HG02870 (cell line): ENCODE measurements at regions not wholly inside any gene's neighbourhood (a gene's known extent, or its start where the extent isn't known, plus 50 kb on each side); places are given as distances from the start of the nearest gene placed in this dataset.

Source experiments
- ATAC-seq: cut with Tn5 transposase; IDR thresholded peaks from one replicate; pipeline ENCODE4 v1.9.1; 2021; ENCODE audit warnings: mild to moderate bottlenecking, moderate library complexity; ENCODE audit not compliant: unreplicated experiment

- ATAC-seq, result no peak
Observed at GRCh38 chr11:115005663-115006062, 327.3 kb downstream of the NXPE2 start.

DNA sequence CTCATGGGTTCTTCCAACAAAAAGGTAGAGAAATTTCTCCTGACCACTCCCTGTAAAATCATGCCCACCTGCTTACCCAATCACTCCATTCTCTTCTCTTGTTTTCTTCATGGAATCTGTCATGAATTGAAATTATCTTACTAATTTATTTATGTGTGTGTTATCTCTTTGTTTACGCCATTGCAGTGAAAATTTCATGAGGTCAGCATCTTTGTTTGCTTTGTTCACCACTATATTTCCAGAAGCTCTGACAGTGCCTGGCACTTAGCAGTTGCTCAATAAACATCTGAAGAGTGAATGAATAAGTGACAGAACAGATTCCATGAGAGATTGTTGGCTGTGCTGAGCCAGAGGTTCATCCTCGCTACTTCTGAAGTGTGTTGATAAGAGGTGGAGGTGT lies 329.5 kb downstream of the NXPE2 start:
- ATAC-seq, result no peak

DNA sequence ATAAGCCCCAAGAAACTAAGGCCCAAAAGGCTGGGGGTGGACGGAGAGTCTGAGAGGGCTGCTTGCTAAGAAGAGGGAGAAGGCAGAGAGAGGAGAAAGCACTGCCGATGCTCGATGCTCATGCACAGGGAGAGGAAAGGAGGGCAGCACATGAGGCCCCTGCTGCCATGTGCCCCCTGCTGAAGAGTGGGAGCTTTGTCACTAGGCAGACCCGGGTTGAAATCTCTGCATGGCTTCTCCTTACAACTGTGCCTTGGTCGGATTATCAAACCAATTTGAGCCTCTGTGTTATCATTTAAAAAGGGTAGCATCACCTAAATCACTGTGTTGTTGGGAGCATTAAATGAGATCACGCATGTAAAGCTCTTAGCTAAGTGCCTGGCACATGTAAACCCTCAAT lies 330.5 kb downstream of the NXPE2 start:
- ATAC-seq, result no peak

DNA sequence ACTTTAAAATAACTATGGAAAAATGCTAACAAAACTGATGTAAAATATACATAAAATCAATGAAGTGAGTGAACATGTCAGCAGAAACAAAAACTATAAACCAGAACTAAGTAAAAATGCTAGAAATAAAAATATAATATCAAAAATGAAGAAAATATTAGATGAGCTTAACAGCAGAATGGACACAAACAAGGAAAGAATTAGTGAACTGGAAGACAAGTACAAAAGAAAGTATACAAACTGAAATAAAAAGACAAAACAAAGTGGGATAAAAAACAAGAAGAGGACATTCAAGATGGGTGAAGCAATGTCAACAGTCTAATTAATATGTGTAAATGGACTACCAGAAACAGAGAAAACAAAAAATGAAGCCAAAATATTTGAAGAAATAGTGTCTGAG lies 339.2 kb downstream of the NXPE2 start:
- no peak for ATAC-seq

- ATAC-seq, result no peak
Observed at GRCh38 chr11:115030166-115030565, 351.8 kb downstream of the NXPE2 start.

- ATAC-seq, result no peak
Observed at GRCh38 chr11:115036406-115037180, 358.3 kb downstream of the NXPE2 start.

DNA sequence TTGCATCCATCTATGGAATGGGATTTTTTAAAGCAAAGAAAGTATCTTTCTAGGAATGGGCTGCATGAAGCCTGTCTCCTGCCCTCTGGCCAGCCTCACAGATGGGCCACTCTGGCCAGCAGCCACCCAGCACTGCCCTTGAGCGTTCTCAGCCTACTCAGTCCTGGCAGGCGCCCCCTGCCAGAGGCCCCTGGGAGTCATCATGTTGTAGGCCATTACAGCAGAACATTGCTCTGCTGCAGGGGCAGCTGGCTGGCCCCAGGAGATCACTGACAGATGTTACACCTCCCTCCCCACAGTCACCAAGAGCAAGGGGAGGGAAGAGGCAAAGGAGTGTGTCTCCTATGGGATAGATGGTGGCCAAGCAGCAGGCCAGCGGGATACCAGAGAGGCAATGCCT lies 363.7 kb downstream of the NXPE2 start:
- no peak for ATAC-seq

- no peak for ATAC-seq
Observed at GRCh38 chr11:115047631-115048030, 369.3 kb downstream of the NXPE2 start.

GRCh38 chr11:115049796-115050195 lies 371.5 kb downstream of the NXPE2 start:
- ATAC-seq, result no peak

GRCh38 chr11:115050756-115051155 lies 372.4 kb downstream of the NXPE2 start:
- no peak for ATAC-seq

GRCh38 chr11:115051938-115052590 lies 373.7 kb downstream of the NXPE2 start:
- ATAC-seq, result no peak

DNA sequence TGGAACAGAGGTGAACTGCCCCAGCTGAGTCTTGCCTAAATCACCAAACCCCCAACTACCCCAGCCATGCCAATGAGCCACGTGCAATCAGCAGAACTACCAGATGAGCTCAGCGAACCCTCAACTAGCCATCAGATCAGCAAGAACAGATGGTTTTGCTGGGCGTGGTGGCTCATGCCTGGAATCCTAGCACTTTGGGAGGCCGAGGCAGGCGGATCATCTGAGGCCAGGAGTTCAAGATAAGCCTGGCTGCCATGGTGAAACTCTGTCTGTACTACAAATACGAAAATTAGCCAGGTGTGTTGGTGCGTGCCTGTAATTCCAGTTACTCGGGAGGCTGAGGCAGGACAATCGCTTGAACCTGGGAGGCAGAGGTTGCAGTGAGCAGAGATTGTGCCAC lies 374.3 kb downstream of the NXPE2 start:
- no peak for ATAC-seq

DNA sequence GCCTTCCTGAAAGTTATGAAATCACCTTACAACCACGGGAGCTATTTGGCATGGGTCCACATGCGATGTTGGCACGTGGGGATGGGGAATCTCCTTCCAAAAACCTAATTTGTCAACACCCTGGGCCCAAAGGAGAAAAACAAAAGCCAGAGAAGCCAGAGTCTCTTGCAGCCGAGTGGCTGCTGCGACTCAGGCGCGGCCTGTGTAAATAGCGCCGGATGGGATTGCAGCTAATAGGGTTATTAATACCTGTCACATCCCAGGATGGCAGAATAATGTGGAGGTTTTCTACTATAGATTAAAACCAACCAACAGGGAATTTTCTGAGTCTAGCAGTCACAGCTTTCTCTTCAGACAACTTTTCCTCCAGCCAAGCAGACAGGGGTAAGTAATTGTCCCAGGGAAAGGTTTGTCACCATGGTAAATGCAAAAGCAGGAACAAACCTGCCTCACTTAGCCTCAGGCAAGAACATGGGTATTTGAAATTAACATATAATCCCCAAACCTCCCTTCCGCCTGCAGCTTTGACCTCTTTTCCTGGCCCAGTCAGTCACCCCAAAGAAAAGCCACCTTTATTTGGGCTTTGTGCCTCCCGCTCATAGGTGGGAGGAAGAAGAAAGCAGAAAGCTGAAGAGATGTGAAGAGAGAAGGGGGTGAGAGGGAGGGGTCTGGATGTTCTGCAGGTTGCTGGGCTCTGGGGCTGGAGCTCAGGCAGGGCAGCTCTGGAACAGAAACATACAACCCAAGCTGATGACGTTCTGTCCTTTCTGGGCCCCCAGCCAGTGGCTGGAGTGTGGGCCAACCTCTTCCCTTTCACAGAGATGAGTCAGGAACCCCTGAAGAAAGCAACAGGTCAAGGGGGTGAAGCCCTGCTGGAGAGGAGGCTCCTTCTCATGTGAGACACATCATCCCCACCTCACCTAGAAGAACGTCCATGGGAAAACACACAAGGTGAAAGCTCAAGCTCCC lies 376.5 kb downstream of the NXPE2 start:
- ATAC-seq, result no peak

GRCh38 chr11:115056514-115056913 lies 378.2 kb downstream of the NXPE2 start:
- ATAC-seq, result no peak

DNA sequence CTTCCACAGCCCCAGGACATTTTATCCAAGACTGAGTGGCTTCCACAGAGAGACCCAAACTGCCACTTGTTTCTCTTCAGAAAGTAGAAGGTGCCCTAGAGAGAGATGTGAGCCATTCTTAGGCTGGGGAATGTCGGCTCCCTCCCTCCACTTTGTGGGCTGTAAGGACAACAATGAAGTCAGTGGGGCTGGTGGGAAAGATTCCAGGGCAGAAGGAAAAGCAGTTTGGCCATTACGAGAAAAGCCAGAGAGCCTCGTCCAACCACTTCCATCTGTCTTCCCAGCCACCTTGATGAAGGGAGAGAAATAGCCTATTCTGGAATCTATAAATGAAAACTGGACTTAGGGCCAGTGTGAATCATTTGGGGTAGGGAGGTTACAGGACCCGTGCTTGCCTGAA lies 382.5 kb downstream of the NXPE2 start:
- ATAC-seq, result no peak

- no peak for ATAC-seq
Observed at GRCh38 chr11:115065314-115065713, 387.0 kb downstream of the NXPE2 start.

DNA sequence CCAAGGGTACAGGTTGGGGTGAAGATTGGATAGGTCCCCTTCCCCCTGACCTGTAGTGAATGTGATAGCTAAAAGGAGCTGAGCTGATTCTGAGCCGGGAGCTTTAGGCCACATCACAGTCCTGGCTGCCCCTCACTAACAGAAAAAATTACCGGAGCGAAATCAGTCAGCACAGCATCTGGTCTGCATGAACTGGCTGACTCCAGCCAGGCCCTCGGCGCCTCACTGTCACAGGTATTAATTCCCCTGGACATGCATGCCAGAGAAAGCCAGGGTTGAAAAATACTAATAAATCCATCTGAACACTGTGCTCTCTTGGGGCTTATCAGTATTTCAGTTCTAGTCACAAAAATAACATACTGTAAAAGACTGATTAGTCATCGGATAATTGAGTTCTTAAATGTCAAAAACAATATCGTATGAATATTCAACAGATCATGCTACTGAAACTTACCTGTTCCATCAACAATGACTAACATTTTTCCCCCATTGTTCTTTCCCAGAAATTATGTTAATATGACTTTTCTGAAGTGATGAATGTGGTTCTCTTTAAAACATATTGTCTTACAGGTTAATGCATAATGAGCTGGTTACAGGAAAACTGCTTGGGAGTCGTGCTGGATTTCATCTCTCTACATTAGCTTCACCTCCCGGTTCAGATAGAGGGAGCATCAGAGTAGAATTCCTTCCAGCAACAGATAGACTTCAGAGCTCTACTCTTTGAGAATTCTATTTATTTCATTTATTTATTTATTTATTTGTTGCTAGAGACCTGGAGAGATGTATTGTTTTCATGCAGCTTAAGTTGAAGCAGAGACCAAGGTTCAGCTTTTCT lies 387.7 kb downstream of the NXPE2 start:
- ATAC-seq, result no peak

DNA sequence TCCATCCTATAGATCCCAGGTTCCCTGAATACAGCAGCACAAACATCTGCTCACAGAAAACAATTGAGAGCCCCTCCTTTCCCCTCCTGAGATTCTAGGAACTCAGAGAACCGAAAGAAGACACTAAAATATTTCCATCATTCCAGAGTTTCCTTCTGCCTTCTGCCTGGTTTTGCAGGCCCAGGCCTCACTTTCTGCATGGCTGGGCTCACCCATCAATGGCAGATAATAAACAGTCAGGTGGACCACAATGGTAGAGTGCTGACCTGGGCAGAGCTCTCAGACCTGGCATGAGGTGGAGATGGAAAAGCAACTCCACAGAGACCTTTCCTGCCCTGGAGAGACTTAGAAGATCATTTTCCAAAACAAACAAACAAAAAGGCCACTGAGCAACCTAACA lies 389.1 kb downstream of the NXPE2 start:
- ATAC-seq, result no peak

- ATAC-seq, result no peak
Observed at GRCh38 chr11:115067900-115068530, 389.7 kb downstream of the NXPE2 start.

DNA sequence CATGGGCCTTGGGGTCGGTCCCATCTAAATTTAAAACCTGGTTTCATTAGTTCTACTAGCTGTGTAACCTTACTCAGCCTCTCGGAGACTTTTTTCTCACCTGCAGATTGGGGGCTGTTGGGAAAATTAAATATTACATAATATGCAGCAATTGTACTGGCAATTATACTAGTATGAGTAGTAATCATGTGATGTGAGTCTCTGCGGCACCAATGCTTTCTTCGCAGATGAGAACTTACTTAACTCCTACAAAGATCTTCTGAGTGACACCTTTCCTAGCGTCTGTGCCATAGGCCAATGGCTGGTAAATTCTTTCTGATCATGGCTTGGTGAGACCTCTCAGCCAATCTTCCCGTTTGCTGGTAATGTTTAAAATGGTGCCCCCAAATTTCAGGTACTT lies 391.3 kb downstream of the NXPE2 start:
- no peak for ATAC-seq
